H4 (cell line): ENCODE measurements at regions not wholly inside any gene's neighbourhood (a gene's known extent, or its start where the extent isn't known, plus 50 kb on each side); places are given as distances from the start of the nearest gene placed in this dataset.
"Not testable (repeated sequence)": the region's sequence is repeated elsewhere in the genome, so short reads cannot be mapped to it uniquely, and the experiment has no call there.

Source experiments
- DNase-seq: peaks from one replicate; pipeline ENCODE4 v3.0.0-alpha.2; 2015; ENCODE audit warnings: low spot score

- DNase-seq = no peak
Measured at GRCh38 chr2:59798687-59799232, 754.7 kb downstream of the BCL11A start.

GRCh38 chr2:59791004-59791618, 762.3 kb downstream of the BCL11A start:
- DNase-seq = no peak

- DNase-seq = no peak
Measured at GRCh38 chr2:59790186-59791003, 763.1 kb downstream of the BCL11A start.

- DNase-seq = no peak
Measured at GRCh38 chr2:59789523-59789922, 763.9 kb downstream of the BCL11A start.

- no peak for DNase-seq
Measured at GRCh38 chr2:59787095-59787494, 766.4 kb downstream of the BCL11A start.

- DNase-seq = no peak
Measured at GRCh38 chr2:59786684-59787083, 766.8 kb downstream of the BCL11A start.

- no peak for DNase-seq
Measured at GRCh38 chr2:59779571-59779970, 773.9 kb downstream of the BCL11A start.

- no peak for DNase-seq
Measured at GRCh38 chr2:59777120-59777519, 776.3 kb downstream of the BCL11A start.

GRCh38 chr2:59776726-59777008, 776.8 kb downstream of the BCL11A start:
- DNase-seq = no peak

- no peak for DNase-seq
Measured at GRCh38 chr2:59774821-59775433, 778.5 kb downstream of the BCL11A start.

- DNase-seq = no peak
Measured at GRCh38 chr2:59770651-59771050, 782.8 kb downstream of the BCL11A start.

GRCh38 chr2:59761966-59762365, 791.5 kb downstream of the BCL11A start:
- no peak for DNase-seq

GRCh38 chr2:59756150-59756549, 797.3 kb downstream of the BCL11A start:
- no peak for DNase-seq

- no peak for DNase-seq
Measured at GRCh38 chr2:59754011-59754735, 799.3 kb downstream of the BCL11A start.

- DNase-seq = no peak
Measured at GRCh38 chr2:59752512-59752911, 800.9 kb downstream of the BCL11A start.

GRCh38 chr2:59752071-59752470, 801.4 kb downstream of the BCL11A start:
- no peak for DNase-seq

GRCh38 chr2:59751214-59751613, 802.2 kb downstream of the BCL11A start:
- DNase-seq = not testable (repeated sequence)

GRCh38 chr2:59746291-59746690, 807.2 kb downstream of the BCL11A start:
- DNase-seq = no peak

GRCh38 chr2:59745085-59745484, 808.4 kb downstream of the BCL11A start:
- DNase-seq = no peak

GRCh38 chr2:59744436-59744835, 809.0 kb downstream of the BCL11A start:
- DNase-seq = no peak

GRCh38 chr2:59741840-59742239, 811.6 kb downstream of the BCL11A start:
- no peak for DNase-seq

GRCh38 chr2:59739166-59739565, 814.3 kb downstream of the BCL11A start:
- DNase-seq = no peak
